NCI-H524 treated with DMSO at 0.1 percent for 48 hours (cell line): ENCODE measurements at regions not wholly inside any gene's neighbourhood (a gene's known extent, or its start where the extent isn't known, plus 50 kb on each side); places are given as distances from the start of the nearest gene placed in this dataset.

ENCODE experiments used
- DNase-seq: peaks from one replicate; lab custom pipeline; 2025; lab: John Stamatoyannopoulos, UW

GRCh38 chr6:170134471-170135440 is 156.1 kb downstream of the DLL1 start:
- no peak for DNase-seq

GRCh38 chr6:170134031-170134470 is 156.8 kb downstream of the DLL1 start:
- no peak for DNase-seq

GRCh38 chr6:170132561-170132991 is 158.3 kb downstream of the DLL1 start:
- no peak for DNase-seq

GRCh38 chr6:170132011-170132521 is 158.8 kb downstream of the DLL1 start:
- no peak for DNase-seq

- no peak for DNase-seq
Measured at GRCh38 chr6:170131351-170131750, 159.5 kb downstream of the DLL1 start.

GRCh38 chr6:170130771-170131241 is 160.1 kb downstream of the DLL1 start:
- DNase-seq = no peak

GRCh38 chr6:170130201-170130621 is 160.7 kb downstream of the DLL1 start:
- no peak for DNase-seq

GRCh38 chr6:170129691-170130171 is 161.1 kb downstream of the DLL1 start:
- DNase-seq = no peak

- no peak for DNase-seq
Measured at GRCh38 chr6:170128811-170129681, 161.8 kb downstream of the DLL1 start.

- no peak for DNase-seq
Measured at GRCh38 chr6:170128346-170128745, 162.5 kb downstream of the DLL1 start.

- DNase-seq = no peak
Measured at GRCh38 chr6:170127151-170127550, 163.7 kb downstream of the DLL1 start.

- DNase-seq = no peak
Measured at GRCh38 chr6:170125456-170126300, 165.2 kb downstream of the DLL1 start.

- DNase-seq = no peak
Measured at GRCh38 chr6:170124836-170125235, 166.0 kb downstream of the DLL1 start.

GRCh38 chr6:170124150-170124549 is 166.7 kb downstream of the DLL1 start:
- DNase-seq = no peak

GRCh38 chr6:170122651-170123050 is 168.2 kb downstream of the DLL1 start:
- DNase-seq = no peak

GRCh38 chr6:170117111-170117972 is 173.5 kb downstream of the DLL1 start:
- no peak for DNase-seq

- no peak for DNase-seq
Measured at GRCh38 chr6:170116636-170117035, 174.2 kb downstream of the DLL1 start.

- DNase-seq = no peak
Measured at GRCh38 chr6:170114956-170115855, 175.7 kb downstream of the DLL1 start.
